Astrocyte of the spinal cord (primary cell): ENCODE measurements at regions not wholly inside any gene's neighbourhood (a gene's known extent, or its start where the extent isn't known, plus 50 kb on each side); places are given as distances from the start of the nearest gene placed in this dataset.

Experiments used
- DNase-seq: peaks from one replicate; pipeline ENCODE4 v3.0.0; 2011; ENCODE audit warnings: low read depth, low spot score
- H3K4me3 ChIP-seq: 2 replicates; pipeline ENCODE4 v1.5.1; 2011; ENCODE audit warnings: low read depth, mild to moderate bottlenecking, low read length, moderate library complexity
- in situ Hi-C: cut with HindIII; loops from 2 replicates; pipeline ENCODE4 v1.10.0; 2017; ENCODE audit warnings: low sequenced_read_pairs
- TF ChIP-seq, protein P1 (sequence below): IDR thresholded peaks from 2 replicates; pipeline ENCODE4 v1.5.1; 2012; ENCODE audit warnings: low read depth, mild to moderate bottlenecking, low read length, inconsistent platforms

DNA sequence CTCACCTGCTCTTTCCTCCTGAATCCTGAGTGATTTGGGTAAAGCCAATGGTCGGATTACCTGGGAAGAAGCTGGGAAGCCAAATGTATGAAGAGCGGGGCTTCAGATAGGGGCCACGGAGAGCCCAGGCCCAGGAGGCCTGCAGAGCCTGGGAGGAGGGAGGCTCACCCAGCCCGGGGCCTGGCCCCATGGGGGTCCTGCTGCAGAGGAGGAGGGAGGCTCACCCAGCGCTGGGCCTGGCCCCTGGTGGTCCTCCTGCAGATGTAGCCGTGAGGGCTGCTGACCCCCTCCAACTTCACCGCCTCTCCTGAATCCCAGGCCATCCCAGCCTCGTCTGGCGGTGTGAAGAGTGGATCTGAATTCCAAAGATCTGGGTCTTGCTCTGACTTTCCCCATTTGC, 368.4 kb downstream of the THBS2 start:
- DNase-seq = no peak
- in situ Hi-C loops = no loop called here
- TF ChIP-seq, protein P1, sequence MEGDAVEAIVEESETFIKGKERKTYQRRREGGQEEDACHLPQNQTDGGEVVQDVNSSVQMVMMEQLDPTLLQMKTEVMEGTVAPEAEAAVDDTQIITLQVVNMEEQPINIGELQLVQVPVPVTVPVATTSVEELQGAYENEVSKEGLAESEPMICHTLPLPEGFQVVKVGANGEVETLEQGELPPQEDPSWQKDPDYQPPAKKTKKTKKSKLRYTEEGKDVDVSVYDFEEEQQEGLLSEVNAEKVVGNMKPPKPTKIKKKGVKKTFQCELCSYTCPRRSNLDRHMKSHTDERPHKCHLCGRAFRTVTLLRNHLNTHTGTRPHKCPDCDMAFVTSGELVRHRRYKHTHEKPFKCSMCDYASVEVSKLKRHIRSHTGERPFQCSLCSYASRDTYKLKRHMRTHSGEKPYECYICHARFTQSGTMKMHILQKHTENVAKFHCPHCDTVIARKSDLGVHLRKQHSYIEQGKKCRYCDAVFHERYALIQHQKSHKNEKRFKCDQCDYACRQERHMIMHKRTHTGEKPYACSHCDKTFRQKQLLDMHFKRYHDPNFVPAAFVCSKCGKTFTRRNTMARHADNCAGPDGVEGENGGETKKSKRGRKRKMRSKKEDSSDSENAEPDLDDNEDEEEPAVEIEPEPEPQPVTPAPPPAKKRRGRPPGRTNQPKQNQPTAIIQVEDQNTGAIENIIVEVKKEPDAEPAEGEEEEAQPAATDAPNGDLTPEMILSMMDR = no peak
- no peak overlapping the region for H3K4me3 ChIP-seq

DNA sequence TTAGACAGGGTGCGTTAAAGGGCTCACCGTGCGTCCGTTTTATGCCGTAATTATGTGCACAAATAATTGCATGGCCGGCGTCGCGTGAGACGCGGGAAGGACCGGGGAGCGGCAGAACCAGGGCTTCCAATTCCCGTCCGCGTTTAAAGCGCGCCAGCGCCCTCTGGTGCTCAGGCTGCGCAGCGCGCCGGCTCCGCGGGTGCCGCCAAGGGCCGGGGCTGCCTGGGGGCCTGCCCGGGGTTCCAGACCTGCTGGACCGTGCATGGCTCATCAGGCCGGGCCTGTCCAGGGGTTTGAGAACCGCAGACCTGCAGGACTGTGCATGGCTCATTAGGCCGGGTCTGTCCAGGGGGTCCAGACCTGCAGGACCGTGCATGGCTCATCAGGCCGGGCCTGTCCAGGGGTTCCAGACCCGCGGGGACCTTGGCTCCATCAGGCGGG, 369.0 kb downstream of the THBS2 start:
- TF ChIP-seq, protein P1 = peak; percentile 73
- in situ Hi-C loops = no loop called here
- H3K4me3 ChIP-seq = no peak overlapping the region
- DNase-seq = peak; percentile 29

DNA sequence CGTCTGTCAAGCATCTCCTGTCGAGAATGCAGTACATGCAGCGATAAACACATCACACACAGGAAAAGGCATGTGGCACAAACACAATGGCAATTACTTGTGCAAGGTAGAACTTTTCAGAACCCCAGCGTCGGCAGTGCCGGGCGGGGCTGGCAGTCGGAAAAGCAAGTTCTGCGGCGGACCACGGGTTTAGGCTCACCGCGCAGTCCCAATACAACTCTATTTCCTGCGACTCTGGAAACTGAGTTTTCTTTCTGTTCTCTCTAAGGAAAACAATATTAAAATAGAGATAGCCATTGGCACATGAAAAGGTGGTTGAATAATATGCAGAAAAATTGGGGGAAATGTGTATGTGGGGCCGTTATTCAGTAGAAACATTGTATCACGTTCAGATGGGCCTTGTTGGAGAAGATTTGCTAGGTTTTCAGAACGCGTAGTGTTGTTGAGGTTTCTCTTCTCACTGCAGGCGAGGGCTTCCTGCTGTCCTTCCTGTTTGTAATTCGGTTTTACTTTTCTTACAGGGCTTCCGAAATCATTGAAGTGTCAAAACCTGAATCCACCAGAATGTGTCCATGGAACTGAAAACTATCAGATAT, 369.5 kb downstream of the THBS2 start:
- in situ Hi-C loops = no loop called here
- TF ChIP-seq, protein P1 = no peak
- H3K4me3 ChIP-seq = no peak overlapping the region
- DNase-seq = no peak

DNA sequence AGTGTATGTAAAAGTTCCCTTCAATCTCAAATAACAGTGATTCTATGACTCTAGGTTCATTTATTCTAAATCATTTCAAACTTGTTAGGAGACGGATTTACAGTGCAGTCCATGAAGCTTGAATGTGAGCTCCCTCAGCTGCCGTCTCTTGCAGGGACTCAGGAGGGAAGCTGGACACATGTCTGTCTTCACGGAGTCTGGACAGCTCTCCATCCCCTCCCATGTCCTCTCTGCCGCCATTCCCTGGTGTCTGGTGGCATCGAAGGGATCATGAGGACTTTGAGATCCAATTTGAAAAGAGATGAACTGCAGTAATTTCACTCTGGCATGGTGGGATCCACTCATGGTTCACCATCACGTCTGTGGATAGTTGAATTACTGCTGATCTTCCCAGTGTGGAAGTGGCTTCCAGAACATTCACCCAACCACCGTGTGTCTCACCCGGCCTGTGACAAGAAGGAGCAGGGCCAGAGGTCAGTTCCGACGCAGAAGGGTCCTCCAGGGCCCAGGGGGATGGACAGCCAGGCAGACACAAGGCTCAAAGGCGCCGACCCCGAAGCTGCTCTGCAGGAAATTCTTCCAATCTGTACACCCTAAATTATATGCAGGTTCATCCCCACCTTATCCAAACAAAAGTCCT, 370.1 kb downstream of the THBS2 start:
- no peak overlapping the region for H3K4me3 ChIP-seq
- in situ Hi-C loops = no loop called here
- DNase-seq = no peak
- TF ChIP-seq, protein P1 = no peak

DNA sequence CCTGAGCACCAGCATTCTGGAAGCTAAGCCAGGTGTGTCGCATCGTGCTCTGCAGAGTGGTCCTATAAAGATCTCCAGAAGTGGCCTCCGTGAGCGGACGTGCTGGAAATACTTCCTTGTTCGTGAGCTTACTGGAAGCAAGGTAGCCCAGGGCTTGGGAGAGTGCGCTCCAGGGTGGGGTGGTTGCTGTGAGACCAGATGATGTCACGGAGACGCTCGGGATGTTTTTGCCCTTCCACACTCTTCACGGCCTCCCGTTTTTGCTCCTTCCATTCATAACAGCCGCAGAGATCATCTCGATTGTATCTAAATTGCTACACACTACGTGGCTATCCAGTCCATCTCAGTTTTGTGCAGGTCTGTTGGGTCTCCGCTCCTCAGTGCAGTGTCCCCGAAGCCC, 373.4 kb downstream of the THBS2 start:
- DNase-seq = no peak
- H3K4me3 ChIP-seq = no peak overlapping the region
- in situ Hi-C loops = no loop called here
- TF ChIP-seq, protein P1 = no peak

DNA sequence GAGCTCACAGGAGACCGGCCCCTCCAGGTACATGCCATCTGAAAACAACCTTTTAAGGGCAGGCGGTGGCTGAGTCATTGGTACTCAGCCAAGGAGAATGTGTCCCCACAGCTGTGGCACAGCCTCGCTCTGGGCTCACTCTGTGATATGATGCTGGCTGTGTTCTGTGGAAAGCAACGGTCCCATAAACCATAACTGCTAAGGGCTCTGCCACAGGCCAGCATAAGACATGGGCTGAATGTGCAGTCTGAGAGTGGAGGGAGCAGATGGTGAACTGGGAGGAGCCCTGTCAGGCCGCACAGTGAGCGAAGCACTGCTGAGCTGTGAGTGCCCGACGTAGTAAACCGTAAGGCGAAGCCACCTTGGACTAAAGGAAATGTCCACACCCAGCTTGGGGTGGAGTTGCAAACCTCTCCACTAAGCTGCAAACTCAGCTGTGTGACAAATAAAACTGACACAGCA, 375.8 kb downstream of the THBS2 start:
- H3K4me3 ChIP-seq = no peak overlapping the region
- TF ChIP-seq, protein P1 = no peak
- in situ Hi-C loops = no loop called here
- DNase-seq = no peak
